ENCODE measurements at regions not wholly inside any gene's neighbourhood (a gene's known extent, or its start where the extent isn't known, plus 50 kb on each side); places are given as distances from the start of the nearest gene placed in this dataset.

- H3K36me3 ChIP-seq (ENCODE audit: control insufficient read depth, insufficient read depth, low read length, severe bottlenecking) = no peaks in the 10 kb centered on the region
- H3K9me3 ChIP-seq (ENCODE audit: control insufficient read depth, low read length) = no peaks in the 10 kb centered on the region
- no peak overlapping the region for H3K9ac ChIP-seq (ENCODE audit: low read length)
- no peak for DNase-seq (ENCODE audit: low read depth)
- H3K27me3 ChIP-seq (replicated peaks; ENCODE audit: control insufficient read depth, insufficient read depth, low read length) = peaks cover 9% of the 10 kb centered on the region
- H3K4me3 ChIP-seq (ENCODE audit: low read length) = no peak overlapping the region
- H3K4me1 ChIP-seq (ENCODE audit: control insufficient read depth, insufficient read depth, low read length) = peaks cover 2% of the 10 kb centered on the region
Measured at GRCh38 chr9:107118863-107119624, 164.0 kb upstream of the RAD23B start.

GRCh38 chr9:107119735-107120134 is 163.3 kb upstream of the RAD23B start:
- Histone ChIP-seq H3K4me3 (ENCODE audit: low read length) (no peak overlapping the region), H3K4me1 (ENCODE audit: control insufficient read depth, insufficient read depth, low read length) (no peaks in the 10 kb centered on the region), H3K36me3 (ENCODE audit: control insufficient read depth, insufficient read depth, low read length, severe bottlenecking) (no peaks in the 10 kb centered on the region), H3K27me3 (replicated peaks; ENCODE audit: control insufficient read depth, insufficient read depth, low read length) (peaks cover 5% of the 10 kb centered on the region), H3K9ac (ENCODE audit: low read length) (no peak overlapping the region), H3K9me3 (ENCODE audit: control insufficient read depth, low read length) (no peaks in the 10 kb centered on the region)
- no peak for DNase-seq (ENCODE audit: low read depth)

DNA sequence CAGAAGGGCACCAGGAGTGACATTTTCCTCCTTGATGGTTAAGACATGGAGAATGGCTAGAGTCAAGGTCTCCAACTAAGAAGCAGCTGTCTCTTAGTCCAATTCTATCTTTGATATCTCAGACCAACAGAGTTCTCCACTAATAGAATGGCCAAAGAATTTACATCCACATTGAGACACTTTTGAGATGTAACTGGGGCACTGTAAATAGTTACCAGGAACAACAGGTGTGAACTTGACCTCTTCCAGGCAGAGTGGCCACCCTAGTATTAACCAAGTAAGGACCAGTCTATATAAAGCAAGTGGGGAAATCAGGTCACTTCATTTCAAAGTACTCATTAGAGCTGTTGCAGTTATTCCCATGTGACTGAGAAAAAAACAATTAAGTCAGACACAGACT is 159.7 kb upstream of the RAD23B start:
- DNase-seq (ENCODE audit: low read depth) = no peak

GRCh38 chr9:107127608-107128007 is 155.5 kb upstream of the RAD23B start:
- Histone ChIP-seq H3K9ac (ENCODE audit: low read length) (no peak overlapping the region), H3K36me3 (ENCODE audit: control insufficient read depth, insufficient read depth, low read length, severe bottlenecking) (no peaks in the 10 kb centered on the region), H3K9me3 (ENCODE audit: control insufficient read depth, low read length) (no peaks in the 10 kb centered on the region), H3K4me1 (ENCODE audit: control insufficient read depth, insufficient read depth, low read length) (no peaks in the 10 kb centered on the region), H3K27me3 (replicated peaks; ENCODE audit: control insufficient read depth, insufficient read depth, low read length) (peaks cover 27% of the 10 kb centered on the region), H3K4me3 (ENCODE audit: low read length) (no peak overlapping the region)
- no peak for DNase-seq (ENCODE audit: low read depth)

More for the DNA sequence above, 159.7 kb upstream of the RAD23B start:
- no peaks in the 10 kb centered on the region for H3K4me1 ChIP-seq (ENCODE audit: control insufficient read depth, insufficient read depth, low read length)
- H3K36me3 ChIP-seq (ENCODE audit: control insufficient read depth, insufficient read depth, low read length, severe bottlenecking) = no peaks in the 10 kb centered on the region
- H3K4me3 ChIP-seq (ENCODE audit: low read length) = no peak overlapping the region
- H3K9me3 ChIP-seq (ENCODE audit: control insufficient read depth, low read length) = no peaks in the 10 kb centered on the region
- H3K27me3 ChIP-seq (replicated peaks; ENCODE audit: control insufficient read depth, insufficient read depth, low read length) = peaks cover 23% of the 10 kb centered on the region
- no peak overlapping the region for H3K9ac ChIP-seq (ENCODE audit: low read length)

GRCh38 chr9:107131108-107131799 is 151.8 kb upstream of the RAD23B start:
- Histone ChIP-seq H3K36me3 (ENCODE audit: control insufficient read depth, insufficient read depth, low read length, severe bottlenecking) (no peaks in the 10 kb centered on the region), H3K27me3 (replicated peaks; ENCODE audit: control insufficient read depth, insufficient read depth, low read length) (peaks cover 48% of the 10 kb centered on the region), H3K9me3 (ENCODE audit: control insufficient read depth, low read length) (no peaks in the 10 kb centered on the region), H3K4me3 (ENCODE audit: low read length) (no peak overlapping the region), H3K4me1 (ENCODE audit: control insufficient read depth, insufficient read depth, low read length) (no peaks in the 10 kb centered on the region), H3K9ac (ENCODE audit: low read length) (no peak overlapping the region)
- no peak for DNase-seq (ENCODE audit: low read depth)

DNA sequence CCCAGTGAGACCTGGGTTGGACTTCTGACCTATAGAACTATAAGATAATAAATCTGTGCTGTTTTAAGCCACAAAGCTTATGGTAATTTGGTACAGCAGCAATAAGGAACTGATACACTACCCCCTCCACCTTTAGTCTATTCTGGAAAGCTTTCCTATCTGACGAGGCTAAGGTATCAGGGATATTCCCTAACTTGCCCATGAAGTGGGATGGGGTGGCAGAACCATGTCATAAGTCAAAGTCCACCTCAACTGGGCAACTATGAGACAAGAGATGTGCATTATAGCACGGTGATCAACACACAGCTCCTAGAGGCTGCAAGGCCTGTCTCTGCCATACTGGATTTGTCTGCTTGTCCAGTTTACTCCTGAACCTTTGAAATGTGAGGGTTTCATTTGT is 146.8 kb upstream of the RAD23B start:
- no peaks in the 10 kb centered on the region for H3K9me3 ChIP-seq (ENCODE audit: control insufficient read depth, low read length)
- H3K27me3 ChIP-seq (replicated peaks; ENCODE audit: control insufficient read depth, insufficient read depth, low read length) = peaks cover 41% of the 10 kb centered on the region
- H3K4me1 ChIP-seq (ENCODE audit: control insufficient read depth, insufficient read depth, low read length) = peaks cover 13% of the 10 kb centered on the region
- no peaks in the 10 kb centered on the region for H3K36me3 ChIP-seq (ENCODE audit: control insufficient read depth, insufficient read depth, low read length, severe bottlenecking)
- no peak for DNase-seq (ENCODE audit: low read depth)
- no peak overlapping the region for H3K9ac ChIP-seq (ENCODE audit: low read length)
- no peak overlapping the region for H3K4me3 ChIP-seq (ENCODE audit: low read length)

- Histone ChIP-seq H3K4me3 (ENCODE audit: low read length) (no peak overlapping the region), H3K9me3 (ENCODE audit: control insufficient read depth, low read length) (no peaks in the 10 kb centered on the region), H3K27me3 (replicated peaks; ENCODE audit: control insufficient read depth, insufficient read depth, low read length) (peaks cover 38% of the 10 kb centered on the region), H3K4me1 (ENCODE audit: control insufficient read depth, insufficient read depth, low read length) (peaks cover 20% of the 10 kb centered on the region), H3K9ac (ENCODE audit: low read length) (no peak overlapping the region), H3K36me3 (ENCODE audit: control insufficient read depth, insufficient read depth, low read length, severe bottlenecking) (no peaks in the 10 kb centered on the region)
- DNase-seq (ENCODE audit: low read depth) = peak; percentile 74
Measured at GRCh38 chr9:107137495-107138202, 145.4 kb upstream of the RAD23B start.

- Histone ChIP-seq H3K9ac (ENCODE audit: low read length) (no peak overlapping the region), H3K9me3 (ENCODE audit: control insufficient read depth, low read length) (no peaks in the 10 kb centered on the region), H3K4me3 (ENCODE audit: low read length) (no peak overlapping the region), H3K4me1 (ENCODE audit: control insufficient read depth, insufficient read depth, low read length) (peaks cover 27% of the 10 kb centered on the region), H3K27me3 (replicated peaks; ENCODE audit: control insufficient read depth, insufficient read depth, low read length) (peaks cover 32% of the 10 kb centered on the region), H3K36me3 (ENCODE audit: control insufficient read depth, insufficient read depth, low read length, severe bottlenecking) (no peaks in the 10 kb centered on the region)
- DNase-seq (ENCODE audit: low read depth) = no peak
Measured at GRCh38 chr9:107138261-107138992, 144.7 kb upstream of the RAD23B start.

DNA sequence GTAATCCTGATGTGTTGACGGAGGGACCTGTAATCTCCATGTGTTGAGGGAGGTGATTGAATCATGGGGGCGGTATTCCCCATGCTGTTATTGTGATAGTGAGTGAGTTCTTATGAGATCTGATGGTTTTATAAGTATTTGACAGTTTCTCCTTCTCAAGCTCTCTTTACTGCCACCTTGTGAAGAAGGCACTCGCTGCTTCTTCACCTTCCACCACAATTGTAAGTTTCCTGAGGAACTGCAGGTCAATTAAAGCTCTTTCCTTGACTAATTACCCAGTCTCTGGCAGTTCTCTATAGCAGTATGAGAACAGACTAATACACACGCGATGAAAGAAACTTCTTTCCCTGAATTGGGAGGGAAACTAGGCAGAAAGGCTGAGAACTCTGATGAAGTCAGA is 141.1 kb upstream of the RAD23B start:
- Histone ChIP-seq H3K36me3 (ENCODE audit: control insufficient read depth, insufficient read depth, low read length, severe bottlenecking) (no peaks in the 10 kb centered on the region), H3K9ac (ENCODE audit: low read length) (no peak overlapping the region), H3K9me3 (ENCODE audit: control insufficient read depth, low read length) (no peaks in the 10 kb centered on the region), H3K4me1 (ENCODE audit: control insufficient read depth, insufficient read depth, low read length) (peaks cover 27% of the 10 kb centered on the region), H3K27me3 (replicated peaks; ENCODE audit: control insufficient read depth, insufficient read depth, low read length) (peaks cover 26% of the 10 kb centered on the region), H3K4me3 (ENCODE audit: low read length) (no peak overlapping the region)
- DNase-seq (ENCODE audit: low read depth) = peak; percentile 22

DNA sequence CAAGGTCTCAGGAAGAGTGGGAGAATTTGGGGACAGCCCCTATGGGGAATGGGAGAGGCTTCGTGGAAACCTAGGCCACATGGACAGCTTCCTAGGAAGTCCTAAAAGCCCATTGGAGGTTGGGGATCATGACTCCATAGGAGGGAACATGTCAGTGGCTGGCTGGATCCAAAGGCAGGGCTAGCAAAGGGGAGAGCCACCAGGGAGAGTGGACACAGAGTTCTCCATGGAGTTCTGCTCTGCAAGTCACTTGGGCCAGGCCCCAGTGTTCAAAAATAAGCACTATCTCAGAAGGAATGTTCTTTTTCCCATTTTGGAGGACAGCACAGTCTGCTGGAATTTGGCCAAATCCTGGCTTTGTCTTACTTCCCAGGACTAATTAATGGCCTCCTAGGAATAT is 140.6 kb upstream of the RAD23B start:
- Histone ChIP-seq H3K4me3 (ENCODE audit: low read length) (no peak overlapping the region), H3K27me3 (replicated peaks; ENCODE audit: control insufficient read depth, insufficient read depth, low read length) (peaks cover 26% of the 10 kb centered on the region), H3K36me3 (ENCODE audit: control insufficient read depth, insufficient read depth, low read length, severe bottlenecking) (no peaks in the 10 kb centered on the region), H3K9ac (ENCODE audit: low read length) (no peak overlapping the region), H3K9me3 (ENCODE audit: control insufficient read depth, low read length) (no peaks in the 10 kb centered on the region), H3K4me1 (ENCODE audit: control insufficient read depth, insufficient read depth, low read length) (peaks cover 27% of the 10 kb centered on the region)
- DNase-seq (ENCODE audit: low read depth) = no peak
